K562 (cell line): ENCODE measurements at regions not wholly inside any gene's neighbourhood (a gene's known extent, or its start where the extent isn't known, plus 50 kb on each side); places are given as distances from the start of the nearest gene placed in this dataset.
"Not testable (repeated sequence)": the region's sequence is repeated elsewhere in the genome, so short reads cannot be mapped to it uniquely, and the experiment has no call there.

Experiments used
- ASH1L ChIP-seq: fragments of 450-650 bp; IDR thresholded peaks from 2 replicates; pipeline ENCODE4 v1.6.1; 2018; ENCODE audit warnings: borderline replicate concordance, mild to moderate bottlenecking, low read depth; ENCODE audit not compliant: partially characterized antibody
- BRF1 ChIP-seq: IDR thresholded peaks from 3 replicates; pipeline ENCODE4 v1.6.1; 2011; ENCODE audit warnings: borderline replicate concordance, mild to moderate bottlenecking; ENCODE audit not compliant: insufficient read length; ENCODE audit errors: extremely low read depth

DNA sequence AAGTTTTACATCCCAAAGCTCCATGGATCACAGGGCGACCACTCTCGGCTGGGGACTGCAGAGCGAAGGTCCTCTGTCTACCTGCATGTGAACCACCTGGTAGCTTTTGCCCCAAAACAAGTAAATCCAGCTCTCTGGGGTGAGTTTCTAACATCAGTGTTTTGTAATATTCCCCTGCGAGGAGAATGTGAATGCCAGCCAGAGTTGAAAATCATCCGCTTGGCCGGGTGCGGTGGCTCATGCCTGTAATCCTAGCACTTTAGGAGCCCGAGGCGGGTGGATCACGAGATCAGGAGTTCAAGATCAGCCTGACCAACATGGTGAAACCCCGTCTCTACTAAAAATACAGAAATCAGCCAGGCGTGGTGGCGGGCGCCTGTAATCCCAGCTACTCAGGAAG, 89.9 kb upstream of the SEC14L1 start:
- TF ChIP-seq BRF1, ASH1L: not testable (repeated sequence)
